Breast epithelium (tissue), 4 donors: ENCODE measurements at regions not wholly inside any gene's neighbourhood (a gene's known extent, or its start where the extent isn't known, plus 50 kb on each side); places are given as distances from the start of the nearest gene placed in this dataset.

Experiments
- DNase-seq, 2 donors: peaks; one replicate each; pipeline ENCODE4 v3.0.0-alpha.2; 2019; ENCODE audit warnings: low spot score in 2 of 2
- H3K27ac ChIP-seq, 2 donors: fragments of 200-600 bp; sonication (generic) in 1 of 2; one replicate each; pipeline ENCODE4 v1.5.1; 2016 to 2019; ENCODE audit warnings: mild to moderate bottlenecking in 1 of 2
- H3K27me3 ChIP-seq, 2 donors: fragments of 200-600 bp; sonication (generic) in 1 of 2; one replicate each; pipeline versions ENCODE4 v1.5.1 to v1.6.0; 2017 to 2019; ENCODE audit warnings: control low read depth in 1 of 2, mild to moderate bottlenecking in 1 of 2
- H3K36me3 ChIP-seq: fragments of 200-600 bp; one replicate; pipeline ENCODE4 v1.5.1; 2019
- H3K4me1 ChIP-seq, 2 donors: fragments of 200-600 bp; sonication (generic); one replicate each; pipeline ENCODE4 v1.5.1; 2016 to 2019; ENCODE audit warnings: control low read depth in 1 of 2
- H3K4me3 ChIP-seq, 3 donors: fragments of 200-600 bp; sonication (generic); 1 replicate in 2 of 3; 2 replicates in 1 of 3; pipeline ENCODE4 v1.5.1; 2016 to 2019; ENCODE audit warnings: mild to moderate bottlenecking in 3 of 3, moderate library complexity in 2 of 3
- H3K9me3 ChIP-seq, 2 donors: fragments of 200-600 bp; sonication (generic) in 1 of 2; one replicate each; pipeline ENCODE4 v1.5.1; 2016 to 2019; ENCODE audit warnings: control low read depth in 1 of 2
- POLR2A ChIP-seq: fragments of 450-650 bp; IDR thresholded peaks from one replicate; pipeline ENCODE4 v1.6.1; 2016; ENCODE audit warnings: antibody characterized with exemption, mild to moderate bottlenecking, moderate library complexity
- POLR2AphosphoS5 ChIP-seq, 3 donors: sonication (generic); formaldehyde crosslinking; IDR thresholded peaks; one replicate each; pipeline ENCODE4 v1.6.1; 2017; ENCODE audit warnings: antibody characterized with exemption in 3 of 3
- intact Hi-C: fragments of 100-400 bp; cut with DNase I; formaldehyde crosslinking; loops from one replicate; pipeline ENCODE4 v1.15.1; 2023; ENCODE audit warnings: low total_unique reads
- TF ChIP-seq, protein P1 (sequence below), 3 donors: fragments of 450-650 bp; IDR thresholded peaks; one replicate each; pipeline ENCODE4 v1.5.1; 2016 to 2017; ENCODE audit warnings: antibody characterized with exemption in 3 of 3, mild to moderate bottlenecking in 3 of 3, moderate library complexity in 3 of 3

DNA sequence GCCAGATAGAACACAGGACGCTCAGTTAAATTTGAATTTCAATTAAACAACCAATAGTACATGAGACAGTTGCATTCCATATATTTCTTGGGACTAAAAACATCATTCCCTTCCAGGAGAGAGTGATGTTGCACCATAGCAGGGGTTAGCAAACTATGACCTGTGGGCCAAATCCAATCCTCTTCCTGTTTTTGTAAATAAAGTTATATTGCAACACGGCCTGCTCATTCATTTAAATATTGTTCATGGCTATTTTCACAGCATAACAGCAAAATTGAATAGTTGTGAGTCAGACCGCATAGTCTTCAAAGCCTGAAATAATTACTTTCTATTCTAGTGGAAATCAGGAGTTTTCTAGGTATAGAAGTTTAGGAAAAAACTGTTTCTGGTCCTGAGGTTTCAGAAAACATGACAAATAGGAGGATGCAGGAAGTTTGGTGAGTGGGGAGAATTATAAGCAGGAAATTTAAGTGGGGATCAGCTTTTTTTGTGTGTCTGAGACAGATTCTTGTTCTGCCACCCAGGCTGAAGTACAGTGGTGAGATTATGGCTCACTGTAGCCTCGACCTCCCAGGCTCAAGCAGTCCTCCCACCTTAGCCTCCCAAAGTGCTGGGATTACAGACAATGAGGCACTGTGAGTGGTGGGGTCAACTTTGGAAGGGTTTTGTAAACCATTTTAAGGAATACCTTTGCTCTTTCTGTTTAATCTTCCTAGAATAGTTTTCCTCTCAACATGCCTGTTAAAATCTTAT, 131.5 kb downstream of the SOCS6 start:
- TF ChIP-seq POLR2A, result no peak
- peak overlapping the region; percentile 7 to 27 for H3K27ac ChIP-seq

DNA sequence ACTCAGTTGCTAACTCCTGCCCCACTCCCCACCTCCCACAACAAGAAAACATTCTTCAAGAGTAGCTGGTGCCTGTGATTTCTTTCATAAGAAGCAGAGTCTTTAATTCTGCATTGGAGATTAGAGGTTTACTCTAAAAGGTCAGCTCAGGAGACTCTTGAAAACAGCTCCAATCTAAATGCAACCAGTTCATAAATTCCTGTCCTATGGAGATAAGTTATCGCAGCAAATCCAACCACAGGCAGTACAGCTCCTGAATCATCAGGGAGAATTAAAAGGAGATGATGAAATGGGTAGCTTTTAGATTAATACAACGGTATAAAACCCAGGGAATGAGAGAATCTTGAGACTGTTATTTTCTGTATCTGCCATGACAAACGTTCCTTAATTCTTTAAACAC, 130.7 kb downstream of the SOCS6 start:
- no peak overlapping the region for H3K4me3 ChIP-seq

More for the DNA sequence above, 131.5 kb downstream of the SOCS6 start:
- Histone ChIP-seq H3K27me3 (no peaks in the 10 kb centered on the region), H3K9me3 (no peaks in the 10 kb centered on the region), H3K36me3 (no peaks in the 10 kb centered on the region), H3K4me3 (no peak overlapping the region), H3K4me1 (peaks cover 10 to 12% of the 10 kb centered on the region in 2 donors)
- intact Hi-C loops, result no loop called here
- DNase-seq, result no peak

DNA sequence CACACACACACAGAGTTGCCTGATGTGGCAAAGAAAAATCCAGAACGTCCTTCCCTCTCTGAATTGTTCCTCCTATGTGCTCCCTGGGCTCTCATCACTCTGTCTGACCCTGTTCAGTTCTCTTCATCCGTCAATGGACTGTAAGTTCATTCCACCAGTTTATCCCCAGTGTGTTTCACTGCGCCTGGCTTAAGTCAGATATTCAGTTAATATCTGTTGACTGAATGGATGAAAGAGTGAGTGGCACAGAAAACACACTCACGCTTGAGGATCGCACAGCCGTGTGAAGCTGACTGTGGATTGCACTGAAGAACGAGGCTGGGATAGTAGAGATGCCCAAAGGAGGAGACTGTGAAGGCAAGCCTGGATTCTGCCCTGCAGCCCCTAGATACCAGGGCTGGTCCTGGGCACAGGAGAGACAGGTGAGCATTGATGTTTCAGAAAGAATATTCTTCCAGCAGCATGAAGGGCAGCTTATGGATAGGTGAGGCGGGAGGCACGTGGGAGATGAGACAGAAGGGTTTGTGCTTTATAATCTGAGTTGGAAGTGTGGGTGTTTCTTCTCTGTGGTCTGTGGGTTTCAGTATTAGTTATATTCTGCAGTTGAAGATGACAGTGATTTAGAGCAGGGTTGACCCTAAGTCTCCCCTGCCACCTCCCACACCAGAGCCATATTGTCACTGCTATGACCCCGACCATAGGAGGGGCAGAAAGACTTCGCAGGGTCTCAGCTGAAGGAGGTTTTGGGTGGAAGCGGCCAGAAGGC, 129.9 kb downstream of the SOCS6 start:
- peaks cover 3 to 12% of the 10 kb centered on the region in 2 donors for H3K4me1 ChIP-seq
- DNase-seq, result no peak
- intact Hi-C loops, result no loop called here
- no peak overlapping the region for H3K4me3 ChIP-seq
- H3K36me3 ChIP-seq, result no peaks in the 10 kb centered on the region
- no peak overlapping the region for H3K27ac ChIP-seq
- H3K9me3 ChIP-seq, result no peaks in the 10 kb centered on the region
- TF ChIP-seq, protein P1, sequence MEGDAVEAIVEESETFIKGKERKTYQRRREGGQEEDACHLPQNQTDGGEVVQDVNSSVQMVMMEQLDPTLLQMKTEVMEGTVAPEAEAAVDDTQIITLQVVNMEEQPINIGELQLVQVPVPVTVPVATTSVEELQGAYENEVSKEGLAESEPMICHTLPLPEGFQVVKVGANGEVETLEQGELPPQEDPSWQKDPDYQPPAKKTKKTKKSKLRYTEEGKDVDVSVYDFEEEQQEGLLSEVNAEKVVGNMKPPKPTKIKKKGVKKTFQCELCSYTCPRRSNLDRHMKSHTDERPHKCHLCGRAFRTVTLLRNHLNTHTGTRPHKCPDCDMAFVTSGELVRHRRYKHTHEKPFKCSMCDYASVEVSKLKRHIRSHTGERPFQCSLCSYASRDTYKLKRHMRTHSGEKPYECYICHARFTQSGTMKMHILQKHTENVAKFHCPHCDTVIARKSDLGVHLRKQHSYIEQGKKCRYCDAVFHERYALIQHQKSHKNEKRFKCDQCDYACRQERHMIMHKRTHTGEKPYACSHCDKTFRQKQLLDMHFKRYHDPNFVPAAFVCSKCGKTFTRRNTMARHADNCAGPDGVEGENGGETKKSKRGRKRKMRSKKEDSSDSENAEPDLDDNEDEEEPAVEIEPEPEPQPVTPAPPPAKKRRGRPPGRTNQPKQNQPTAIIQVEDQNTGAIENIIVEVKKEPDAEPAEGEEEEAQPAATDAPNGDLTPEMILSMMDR (IDR thresholded peaks at IDR 0.05), result no peak
- TF ChIP-seq POLR2AphosphoS5 (IDR thresholded peaks at IDR 0.05) (no peak), POLR2A (no peak)
- H3K27me3 ChIP-seq, result no peaks in the 10 kb centered on the region

More for the DNA sequence above, 130.7 kb downstream of the SOCS6 start:
- TF ChIP-seq, protein P1 (IDR thresholded peaks at IDR 0.05), result no peak
- no peak for TF ChIP-seq POLR2AphosphoS5 (IDR thresholded peaks at IDR 0.05)
- no peak for TF ChIP-seq POLR2A
- Histone ChIP-seq H3K27ac (no peak overlapping the region), H3K27me3 (no peaks in the 10 kb centered on the region), H3K4me1 (peaks cover 10 to 12% of the 10 kb centered on the region in 2 donors), H3K36me3 (no peaks in the 10 kb centered on the region), H3K9me3 (no peaks in the 10 kb centered on the region)
- no peak for DNase-seq
- intact Hi-C loops, result no loop called here

DNA sequence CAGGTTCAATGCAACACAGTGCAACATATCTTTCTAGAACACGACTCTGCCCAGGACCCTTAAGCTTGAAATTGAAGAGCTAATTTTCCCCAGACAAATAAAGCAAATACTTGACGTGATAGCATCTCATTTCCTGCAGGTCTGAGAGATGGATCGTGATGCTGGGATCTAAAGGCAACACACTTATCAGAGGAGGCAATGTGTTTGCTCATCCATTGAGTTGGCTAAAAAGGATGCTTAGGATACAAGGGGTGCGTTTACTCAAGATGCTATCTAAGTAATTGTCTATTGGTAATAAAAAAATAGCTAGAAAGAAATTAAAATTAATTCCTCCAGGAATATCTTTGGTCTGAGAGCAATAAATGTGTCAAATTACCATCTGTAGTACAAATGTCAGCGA, 129.0 kb downstream of the SOCS6 start:
- intact Hi-C loops, result no loop called here
- no peak for TF ChIP-seq POLR2AphosphoS5 (IDR thresholded peaks at IDR 0.05)
- TF ChIP-seq, protein P1 (IDR thresholded peaks at IDR 0.05), result no peak
- no peak for TF ChIP-seq POLR2A
- Histone ChIP-seq H3K9me3 (no peaks in the 10 kb centered on the region), H3K4me1 (peaks cover 0 to 5% of the 10 kb centered on the region in 2 donors), H3K27ac (no peak overlapping the region), H3K4me3 (no peak overlapping the region), H3K27me3 (no peaks in the 10 kb centered on the region), H3K36me3 (no peaks in the 10 kb centered on the region)
- no peak for DNase-seq

DNA sequence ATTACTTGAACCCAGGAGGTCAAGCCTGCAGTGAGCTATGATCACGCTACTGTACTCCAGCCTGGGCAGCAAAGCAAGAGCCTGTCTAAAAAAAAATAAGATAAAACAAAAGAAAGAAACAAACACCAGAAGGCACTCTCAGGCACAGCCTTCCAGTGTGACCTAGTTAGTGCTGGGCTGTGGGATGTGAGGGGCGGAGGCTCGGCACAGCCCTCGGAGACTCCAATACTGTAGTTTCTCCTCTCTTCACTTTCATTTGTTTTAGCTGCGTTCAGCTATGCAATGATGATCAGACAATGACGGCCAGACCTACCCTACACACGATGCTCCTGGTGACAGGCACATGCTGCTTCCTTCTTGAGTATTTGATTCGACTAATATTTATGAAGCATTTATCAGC, 127.7 kb downstream of the SOCS6 start:
- H3K4me3 ChIP-seq, result no peak overlapping the region
- TF ChIP-seq, protein P1 (IDR thresholded peaks at IDR 0.05), result no peak
- TF ChIP-seq POLR2AphosphoS5 (IDR thresholded peaks at IDR 0.05), result no peak
- no peak for TF ChIP-seq POLR2A
- H3K36me3 ChIP-seq, result no peaks in the 10 kb centered on the region
- peaks cover 0 to under 1% of the 10 kb centered on the region in 2 donors for H3K4me1 ChIP-seq
- intact Hi-C loops, result no loop called here
- no peak for DNase-seq
- H3K27me3 ChIP-seq, result no peaks in the 10 kb centered on the region
- H3K9me3 ChIP-seq, result no peaks in the 10 kb centered on the region
- no peak overlapping the region for H3K27ac ChIP-seq
